Memory B cell (primary cell): ENCODE measurements at regions not wholly inside any gene's neighbourhood (a gene's known extent, or its start where the extent isn't known, plus 50 kb on each side); places are given as distances from the start of the nearest gene placed in this dataset.
"Not testable (repeated sequence)": the region's sequence is repeated elsewhere in the genome, so short reads cannot be mapped to it uniquely, and the experiment has no call there.

Experiments used
- ATAC-seq: fragments of 150-1000 bp; cut with Tn5 transposase; 2 replicates; pipeline ENCODE4 v1.10.0; 2021; ENCODE audit warnings: low read depth, mild to moderate bottlenecking, moderate library complexity
- DNase-seq, 2 donors: peaks; one replicate each; pipeline ENCODE4 v3.0.0; 2022; ENCODE audit warnings: low spot score in 2 of 2
- H3K27ac Mint-ChIP-seq: one replicate; pipeline ENCODE4 v1.8.0; 2022; ENCODE audit warnings: mild to moderate bottlenecking, moderate library complexity, mixed read lengths
- H3K27me3 Mint-ChIP-seq: one replicate; pipeline ENCODE4 v1.8.0; 2022; ENCODE audit warnings: mixed read lengths
- H3K36me3 Mint-ChIP-seq: one replicate; pipeline ENCODE4 v1.8.0; 2022; ENCODE audit warnings: mild to moderate bottlenecking, mixed read lengths
- H3K4me1 Mint-ChIP-seq: one replicate; pipeline ENCODE4 v1.8.0; 2022; ENCODE audit warnings: mixed read lengths
- H3K4me3 Mint-ChIP-seq: one replicate; pipeline ENCODE4 v1.8.0; 2022; ENCODE audit warnings: mild to moderate bottlenecking, moderate library complexity, mixed read lengths
- H3K9me3 Mint-ChIP-seq: one replicate; pipeline ENCODE4 v1.8.0; 2022; ENCODE audit warnings: mixed read lengths

DNA sequence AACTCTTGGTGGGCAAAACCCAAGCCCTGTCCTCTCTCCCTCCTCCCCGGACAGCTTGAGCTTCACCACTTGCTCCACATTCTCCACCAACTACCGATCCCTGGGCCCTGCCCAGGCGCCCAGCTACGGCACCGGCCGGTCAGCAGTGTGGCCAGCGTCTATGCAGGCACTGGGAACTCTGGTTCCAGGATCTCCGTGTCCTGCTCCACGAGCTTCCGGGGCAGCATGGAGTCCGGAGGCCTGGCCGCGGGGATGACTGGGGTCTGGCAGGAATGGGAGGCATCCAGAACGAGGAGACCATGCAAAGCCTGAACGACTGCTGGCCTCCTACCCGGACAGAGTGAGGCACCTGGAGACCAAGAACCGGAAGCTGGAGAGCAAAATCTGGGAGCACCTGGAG lies 68.9 kb upstream of the RTL6 start:
- no peak for ATAC-seq
- peaks cover 15% of the 10 kb centered on the region for H3K9me3 Mint-ChIP-seq
- peaks cover 9% of the 10 kb centered on the region for H3K27me3 Mint-ChIP-seq
- no peak for DNase-seq
- no peak overlapping the region for H3K4me3 Mint-ChIP-seq
- no peak overlapping the region for H3K27ac Mint-ChIP-seq
- peaks cover 2% of the 10 kb centered on the region for H3K36me3 Mint-ChIP-seq
- H3K4me1 Mint-ChIP-seq, result no peaks in the 10 kb centered on the region

DNA sequence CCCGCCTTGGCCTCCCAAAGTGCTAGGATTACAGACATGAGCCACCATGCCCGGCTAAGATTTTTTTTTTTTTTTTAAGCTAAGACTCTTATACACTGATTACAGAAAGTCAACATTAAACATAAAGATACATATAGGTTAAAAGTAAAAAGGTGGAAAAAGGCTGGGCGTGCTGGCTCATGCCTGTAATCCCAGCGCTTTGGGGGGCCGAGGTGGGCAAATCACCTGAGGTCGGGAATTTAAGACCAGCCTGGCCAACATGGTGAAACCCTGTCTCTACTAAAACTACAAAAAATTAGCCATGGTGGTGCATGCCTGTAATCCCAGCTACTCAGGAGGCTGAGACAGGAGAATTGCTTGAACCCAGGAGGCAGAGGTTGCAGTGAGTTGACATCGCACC lies 64.6 kb upstream of the RTL6 start:
- H3K27ac Mint-ChIP-seq, H3K36me3 Mint-ChIP-seq, DNase-seq, H3K27me3 Mint-ChIP-seq, ATAC-seq, H3K4me3 Mint-ChIP-seq, H3K4me1 Mint-ChIP-seq: not testable (repeated sequence)
- peaks cover 15% of the 10 kb centered on the region for H3K9me3 Mint-ChIP-seq

DNA sequence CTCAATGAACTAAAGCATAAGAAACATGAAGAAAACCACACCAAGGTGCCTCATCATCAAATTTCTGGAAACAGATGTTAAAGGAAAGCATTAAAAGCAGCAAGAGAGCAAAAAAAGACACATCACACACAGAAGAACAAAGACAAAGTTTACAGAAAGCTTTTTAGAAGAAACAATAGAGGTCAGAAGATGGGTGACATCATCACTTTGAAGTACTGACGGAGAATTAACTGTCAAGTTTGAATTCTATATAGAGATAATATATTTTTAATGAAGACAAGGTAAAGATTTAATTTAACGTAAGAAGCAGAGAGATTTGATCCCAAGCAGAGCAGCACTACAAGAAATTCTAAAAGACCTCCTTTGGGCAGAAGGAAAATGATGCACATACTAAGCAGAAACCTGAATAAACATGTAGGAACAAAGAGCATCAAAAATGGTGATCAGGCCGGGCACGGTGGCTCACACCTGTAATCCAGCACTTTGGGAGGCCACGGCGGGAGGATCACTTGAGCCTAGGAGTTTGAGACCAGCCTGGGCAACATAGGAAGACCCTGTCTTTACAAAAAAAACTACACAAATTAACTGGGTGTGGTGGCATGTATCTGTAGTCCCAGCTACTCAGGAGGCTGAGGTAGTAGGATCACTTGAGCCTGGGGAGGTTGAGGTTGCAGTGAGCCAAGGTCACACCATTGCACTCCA lies 63.3 kb upstream of the RTL6 start:
- peaks cover 13% of the 10 kb centered on the region for H3K27me3 Mint-ChIP-seq
- no peak for ATAC-seq
- no peaks in the 10 kb centered on the region for H3K4me1 Mint-ChIP-seq
- H3K4me3 Mint-ChIP-seq, result no peak overlapping the region
- peaks cover 15% of the 10 kb centered on the region for H3K9me3 Mint-ChIP-seq
- DNase-seq, result no peak
- H3K27ac Mint-ChIP-seq, result no peak overlapping the region
- H3K36me3 Mint-ChIP-seq, result peaks cover 2% of the 10 kb centered on the region

DNA sequence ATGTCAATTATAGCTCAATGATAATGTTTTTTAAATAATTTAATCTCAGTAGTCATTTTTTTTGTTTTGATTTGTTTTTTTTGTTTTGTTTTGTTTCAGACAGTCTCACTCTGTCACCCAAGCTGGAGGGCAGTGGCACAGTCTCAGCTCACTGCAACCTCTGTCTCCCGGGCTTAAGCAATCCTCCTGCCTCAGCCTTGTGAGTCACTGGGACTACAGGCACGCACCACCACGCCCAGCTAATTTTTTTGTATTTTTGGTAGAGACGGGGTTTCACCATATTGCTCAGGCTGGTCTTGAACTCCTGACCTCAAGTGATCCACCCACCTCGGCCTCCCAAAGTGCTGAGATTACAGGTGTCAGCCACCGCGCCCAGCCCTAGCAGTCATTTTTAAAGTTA lies 60.6 kb upstream of the RTL6 start:
- peaks cover 10% of the 10 kb centered on the region for H3K27me3 Mint-ChIP-seq
- H3K36me3 Mint-ChIP-seq, H3K27ac Mint-ChIP-seq, H3K4me3 Mint-ChIP-seq, H3K9me3 Mint-ChIP-seq, DNase-seq, H3K4me1 Mint-ChIP-seq, ATAC-seq: not testable (repeated sequence)

DNA sequence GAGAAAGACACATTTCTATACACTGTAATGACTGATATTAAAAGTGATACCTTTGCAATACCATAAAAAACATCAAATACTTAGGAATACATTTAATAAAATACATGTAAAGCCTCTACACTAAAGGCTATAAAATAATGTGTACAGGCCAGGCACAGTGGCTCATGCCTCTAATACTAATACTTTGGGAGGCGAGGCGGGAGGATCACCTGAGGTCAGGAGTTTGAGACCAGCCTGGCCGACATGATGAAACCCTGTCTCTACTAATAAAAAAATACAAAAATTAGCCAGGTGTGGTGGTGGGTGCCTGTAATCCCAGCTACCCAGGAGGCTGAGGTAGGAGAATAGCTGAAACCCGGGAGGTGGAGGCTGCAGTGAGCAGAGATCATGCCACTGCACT lies 59.8 kb upstream of the RTL6 start:
- H3K4me1 Mint-ChIP-seq, H3K27ac Mint-ChIP-seq, H3K9me3 Mint-ChIP-seq, ATAC-seq, H3K36me3 Mint-ChIP-seq, DNase-seq, H3K4me3 Mint-ChIP-seq: not testable (repeated sequence)
- peaks cover 10% of the 10 kb centered on the region for H3K27me3 Mint-ChIP-seq

DNA sequence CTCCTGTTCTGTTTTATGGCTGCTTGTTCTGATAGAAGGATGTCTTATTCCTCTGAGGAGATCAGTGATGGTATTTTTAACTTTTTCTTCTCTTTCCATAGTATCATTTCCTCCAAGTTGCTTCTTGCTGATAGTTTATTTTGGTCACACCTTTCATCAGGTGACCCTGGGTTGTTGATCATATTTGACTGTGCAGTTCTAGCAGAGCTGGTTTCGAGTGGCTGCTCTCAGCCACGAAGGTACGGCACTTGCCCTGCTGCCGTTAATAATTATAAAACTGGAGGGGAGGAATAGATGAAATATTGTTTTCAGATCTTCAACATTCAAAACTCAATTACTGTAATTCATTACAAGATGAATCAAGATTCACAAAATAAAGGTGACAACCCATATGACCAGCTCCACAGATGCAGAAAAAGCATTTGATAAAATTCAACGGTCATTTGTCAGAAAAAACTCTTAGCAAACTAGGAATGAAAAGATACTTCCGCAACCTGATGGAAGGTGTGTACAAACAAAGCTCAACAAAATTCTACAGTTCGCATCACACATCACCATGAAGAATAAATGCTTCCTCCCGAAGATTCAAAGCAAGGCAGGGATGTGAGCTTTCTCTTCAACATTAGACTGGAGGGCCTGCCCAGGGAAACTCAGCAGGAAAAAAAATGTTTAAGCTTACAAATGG lies 59.2 kb upstream of the RTL6 start:
- H3K36me3 Mint-ChIP-seq, result no peaks in the 10 kb centered on the region
- no peak overlapping the region for H3K27ac Mint-ChIP-seq
- no peak for DNase-seq
- H3K4me3 Mint-ChIP-seq, result no peak overlapping the region
- peaks cover 10% of the 10 kb centered on the region for H3K27me3 Mint-ChIP-seq
- no peak for ATAC-seq
- no peaks in the 10 kb centered on the region for H3K4me1 Mint-ChIP-seq
- H3K9me3 Mint-ChIP-seq, result peaks cover 2% of the 10 kb centered on the region

DNA sequence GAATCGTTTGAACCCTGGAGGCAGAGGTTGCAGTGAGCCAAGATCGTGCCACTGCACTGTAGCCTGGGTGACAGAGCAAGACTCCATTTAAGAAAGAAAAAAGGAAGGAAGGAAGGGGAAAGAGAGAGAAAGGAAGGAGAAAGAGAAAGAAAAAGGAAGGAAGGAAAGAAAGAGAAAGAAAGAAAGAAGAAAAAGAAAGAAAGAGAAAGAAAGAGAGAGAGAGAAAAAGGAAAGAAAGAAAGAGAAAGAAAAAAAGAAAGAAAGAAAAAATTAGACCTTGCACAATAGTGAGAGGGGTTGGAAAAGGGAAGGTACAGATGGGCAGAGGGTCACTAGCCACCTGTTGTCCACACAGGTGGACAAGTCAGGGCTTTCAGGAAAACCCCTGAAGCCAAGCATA lies 57.6 kb upstream of the RTL6 start:
- Mint-ChIP-seq H3K36me3 (no peaks in the 10 kb centered on the region), H3K27ac (no peak overlapping the region), H3K4me1 (peaks cover 5% of the 10 kb centered on the region), H3K27me3 (peaks cover 14% of the 10 kb centered on the region), H3K4me3 (no peak overlapping the region), H3K9me3 (no peaks in the 10 kb centered on the region)
- no peak for ATAC-seq
- no peak for DNase-seq

DNA sequence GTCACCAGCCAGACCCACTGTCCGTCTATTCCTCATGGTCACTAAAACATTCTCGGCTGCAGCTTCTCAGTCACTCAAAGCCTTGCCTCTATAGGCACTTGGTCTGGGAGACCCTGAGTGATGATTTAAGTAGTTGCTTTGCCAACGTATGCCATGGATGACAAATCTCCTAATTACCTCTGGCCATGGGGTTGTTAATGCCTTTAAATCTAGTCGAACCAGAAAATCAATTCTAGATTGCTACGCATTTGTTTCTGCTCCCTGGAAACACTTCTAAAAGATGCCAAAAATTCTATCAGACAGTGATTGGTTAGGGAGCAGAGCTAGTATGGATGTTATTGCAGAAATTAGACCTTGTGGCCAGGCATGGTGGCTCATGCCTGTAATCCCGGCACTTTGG lies 57.0 kb upstream of the RTL6 start:
- ATAC-seq, result no peak
- H3K4me1 Mint-ChIP-seq, result peaks cover 6% of the 10 kb centered on the region
- H3K4me3 Mint-ChIP-seq, result no peak overlapping the region
- no peak for DNase-seq
- H3K36me3 Mint-ChIP-seq, result no peaks in the 10 kb centered on the region
- H3K9me3 Mint-ChIP-seq, result no peaks in the 10 kb centered on the region
- peaks cover 14% of the 10 kb centered on the region for H3K27me3 Mint-ChIP-seq
- no peak overlapping the region for H3K27ac Mint-ChIP-seq

DNA sequence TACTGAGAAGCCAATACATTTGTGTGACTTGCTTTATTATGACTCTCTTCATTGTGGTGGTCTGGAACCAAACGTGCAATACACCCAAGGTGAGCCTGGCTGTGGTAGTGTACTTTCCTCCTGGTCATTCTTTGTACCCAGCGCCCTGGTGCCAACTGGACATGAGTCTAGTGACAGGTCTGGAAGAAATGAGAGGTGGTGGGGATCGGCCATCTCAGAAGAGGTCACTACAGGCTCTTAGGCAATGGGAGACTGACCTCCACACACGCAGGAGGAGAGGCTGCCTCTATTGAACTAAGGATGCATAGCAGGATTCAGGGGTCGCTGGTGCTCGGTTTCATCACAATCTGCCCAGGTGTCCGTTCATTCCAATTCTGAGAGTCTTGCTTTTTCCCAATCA lies 56.4 kb upstream of the RTL6 start:
- DNase-seq (no peak), ATAC-seq (no peak)
- H3K4me1 Mint-ChIP-seq, result peaks cover 6% of the 10 kb centered on the region
- H3K27ac Mint-ChIP-seq, result no peak overlapping the region
- no peak overlapping the region for H3K4me3 Mint-ChIP-seq
- H3K36me3 Mint-ChIP-seq, result no peaks in the 10 kb centered on the region
- no peaks in the 10 kb centered on the region for H3K9me3 Mint-ChIP-seq
- peaks cover 13% of the 10 kb centered on the region for H3K27me3 Mint-ChIP-seq

DNA sequence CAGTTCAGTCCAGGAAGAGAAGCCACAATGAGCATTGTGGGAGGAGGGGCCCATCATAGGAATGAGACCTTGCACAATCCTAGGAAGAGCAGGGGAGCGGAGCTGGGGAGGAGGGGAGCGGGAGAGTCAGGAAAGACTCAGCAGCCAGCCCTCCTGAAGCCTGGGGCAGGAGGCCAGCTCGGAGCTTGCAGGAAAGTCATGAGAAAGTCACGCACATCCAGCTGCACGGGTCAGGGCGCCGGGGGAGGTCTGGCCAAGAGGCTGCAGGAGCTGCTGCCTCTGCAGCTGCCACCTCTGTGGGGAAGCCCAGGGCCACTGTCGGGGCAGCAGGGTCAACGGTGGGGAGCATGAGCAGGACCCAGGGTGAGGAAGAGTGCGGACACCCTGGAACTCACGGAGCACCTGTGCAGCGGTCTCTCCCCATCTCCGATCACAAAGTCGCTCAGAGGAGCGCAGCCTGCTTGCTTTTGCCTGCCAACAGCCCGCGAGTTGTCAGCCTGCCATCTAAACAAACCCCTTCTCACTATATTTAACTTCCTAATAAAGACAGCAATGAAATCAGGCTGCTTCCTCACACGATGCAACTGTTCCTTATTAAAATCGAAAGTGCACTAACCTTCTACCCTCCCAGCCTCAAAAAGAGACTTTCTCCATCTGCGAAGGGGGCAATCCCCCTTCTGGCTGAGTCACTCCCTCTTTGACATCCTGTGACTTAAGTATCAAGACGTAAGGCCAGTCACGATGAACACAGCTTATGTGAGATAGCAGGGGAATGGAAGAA lies 52.9 kb upstream of the RTL6 start:
- DNase-seq, result no peak
- H3K4me1 Mint-ChIP-seq, result peaks cover 6% of the 10 kb centered on the region
- no peak overlapping the region for H3K27ac Mint-ChIP-seq
- H3K36me3 Mint-ChIP-seq, result no peaks in the 10 kb centered on the region
- H3K9me3 Mint-ChIP-seq, result no peaks in the 10 kb centered on the region
- peaks cover 11% of the 10 kb centered on the region for H3K27me3 Mint-ChIP-seq
- peak overlapping the region; percentile 66 for H3K4me3 Mint-ChIP-seq
- peak; percentile 50 for ATAC-seq

DNA sequence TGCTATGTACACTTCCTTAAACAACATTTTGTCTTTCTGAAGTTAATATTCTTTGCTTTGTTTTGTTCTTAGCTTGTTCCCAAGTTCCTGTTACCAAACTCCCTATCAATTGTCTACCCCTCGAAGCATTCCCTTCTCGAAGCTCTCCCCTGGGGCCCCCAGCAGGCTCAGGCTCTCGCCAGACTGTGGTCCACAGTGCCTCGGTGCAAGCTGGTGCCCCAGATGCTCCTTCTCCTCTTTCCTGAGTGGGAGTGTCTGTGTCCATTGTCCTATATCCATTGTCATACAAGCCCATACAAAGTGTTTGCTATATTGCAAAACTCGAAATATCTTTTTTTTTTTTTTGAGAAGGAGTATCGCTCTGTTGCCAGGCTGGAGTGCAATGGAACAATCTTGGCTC lies 51.7 kb upstream of the RTL6 start:
- ATAC-seq, result no peak
- peaks cover 13% of the 10 kb centered on the region for H3K27me3 Mint-ChIP-seq

DNA sequence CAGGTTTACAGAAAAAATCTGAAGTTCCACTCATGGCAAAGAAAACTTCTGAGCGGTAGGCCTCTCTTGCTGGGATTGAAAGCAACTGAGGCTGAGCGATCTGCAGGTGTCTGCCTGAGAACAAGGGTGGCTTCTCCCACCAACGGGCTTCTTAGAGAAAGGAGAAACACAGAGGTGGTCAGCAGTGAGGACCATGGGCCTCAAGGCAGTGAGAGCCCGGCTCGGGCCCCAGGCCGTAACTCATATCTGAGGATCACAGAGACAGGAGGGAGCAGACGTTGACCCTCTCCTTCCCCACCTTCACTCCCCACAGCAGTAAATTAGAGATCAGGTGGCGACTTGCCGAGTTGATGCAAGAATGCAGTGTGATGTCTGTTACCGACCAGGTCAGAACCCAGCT lies 50.9 kb upstream of the RTL6 start:
- Mint-ChIP-seq H3K4me1 (peaks cover 6% of the 10 kb centered on the region), H3K27me3 (peaks cover 15% of the 10 kb centered on the region), H3K36me3 (no peaks in the 10 kb centered on the region), H3K9me3 (no peaks in the 10 kb centered on the region), H3K4me3 (no peak overlapping the region), H3K27ac (no peak overlapping the region)
- ATAC-seq (no peak), DNase-seq (no peak)

More for the DNA sequence above, 51.7 kb upstream of the RTL6 start:
- Mint-ChIP-seq H3K27ac (no peak overlapping the region), H3K4me1 (peaks cover 6% of the 10 kb centered on the region), H3K9me3 (no peaks in the 10 kb centered on the region), H3K36me3 (no peaks in the 10 kb centered on the region), H3K4me3 (no peak overlapping the region)
- DNase-seq, result no peak
